Astrocyte of the cerebellum (primary cell): ENCODE measurements at regions not wholly inside any gene's neighbourhood (a gene's known extent, or its start where the extent isn't known, plus 50 kb on each side); places are given as distances from the start of the nearest gene placed in this dataset.

Source experiments
- DNase-seq: peaks from one replicate; pipeline ENCODE4 v3.0.0-alpha.2; 2011; ENCODE audit warnings: low read depth
- H3K4me3 ChIP-seq: 2 replicates; pipeline ENCODE4 v1.5.1; 2011; ENCODE audit warnings: mild to moderate bottlenecking, low read depth, low read length, moderate library complexity
- CTCF ChIP-seq: IDR thresholded peaks from 2 replicates; pipeline ENCODE4 v1.5.1; 2012; ENCODE audit warnings: low read length, low read depth, moderate library complexity, mild to moderate bottlenecking; ENCODE audit errors: missing control alignments
- in situ Hi-C: cut with HindIII; loops from 2 replicates; pipeline ENCODE4 v1.10.0; 2017; ENCODE audit warnings: low sequenced_read_pairs

GRCh38 chr1:69122373-69122772, 445.3 kb upstream of the LRRC7 start:
- no peak overlapping the region for H3K4me3 ChIP-seq
- no peak for DNase-seq
- no peak for TF ChIP-seq CTCF
- in situ Hi-C loops, result no loop called here

GRCh38 chr1:69123486-69123885, 444.2 kb upstream of the LRRC7 start:
- in situ Hi-C loops, result no loop called here
- no peak overlapping the region for H3K4me3 ChIP-seq
- no peak for TF ChIP-seq CTCF
- DNase-seq, result no peak

- H3K4me3 ChIP-seq, result no peak overlapping the region
- in situ Hi-C loops, result no loop called here
- no peak for TF ChIP-seq CTCF
- DNase-seq, result no peak
Observed at GRCh38 chr1:69126796-69127195, 440.9 kb upstream of the LRRC7 start.

- in situ Hi-C loops, result no loop called here
Observed at GRCh38 chr1:69128204-69128603, 439.5 kb upstream of the LRRC7 start.

GRCh38 chr1:69129538-69129937, 438.2 kb upstream of the LRRC7 start:
- no peak for DNase-seq
- no peak for TF ChIP-seq CTCF
- no peak overlapping the region for H3K4me3 ChIP-seq
- in situ Hi-C loops, result no loop called here

More at GRCh38 chr1:69128204-69128603, 439.5 kb upstream of the LRRC7 start:
- no peak overlapping the region for H3K4me3 ChIP-seq
- DNase-seq, result no peak
- no peak for TF ChIP-seq CTCF

- in situ Hi-C loops, result no loop called here
Observed at GRCh38 chr1:69138172-69138571, 429.6 kb upstream of the LRRC7 start.

More at GRCh38 chr1:69138172-69138571, 429.6 kb upstream of the LRRC7 start:
- no peak for DNase-seq
- no peak for TF ChIP-seq CTCF
- H3K4me3 ChIP-seq, result no peak overlapping the region
